ENCODE measurements at regions not wholly inside any gene's neighbourhood (a gene's known extent, or its start where the extent isn't known, plus 50 kb on each side); places are given as distances from the start of the nearest gene placed in this dataset.

- intact Hi-C loops (cut with DNase I), result no loop called here
- DNase-seq (ENCODE audit: missing footprints) (no peak), ATAC-seq (no peak)
These were observed 183.2 kb upstream of the LYZL1 start for GRCh38 chr10:29105516-29106215.

DNA sequence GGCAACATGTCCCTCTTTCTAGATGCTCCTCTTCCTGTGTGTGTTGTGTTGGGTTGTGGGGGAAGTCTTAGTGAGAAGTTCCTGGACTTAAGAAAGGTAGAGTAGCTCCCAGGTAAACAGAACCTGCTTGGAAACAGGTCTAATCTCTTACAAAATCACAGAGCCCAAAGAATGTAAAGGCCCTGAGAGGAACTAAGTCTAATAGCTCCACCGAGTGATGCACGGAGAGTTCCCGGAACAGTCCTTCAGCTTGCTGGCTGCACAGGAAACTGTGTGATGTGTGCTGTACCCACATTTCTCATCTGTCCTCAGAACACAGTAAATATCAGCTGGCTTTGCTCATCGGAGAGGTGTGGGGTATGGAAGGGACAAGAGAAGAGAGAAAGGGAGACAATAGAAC, 182.6 kb upstream of the LYZL1 start:
- intact Hi-C loops (cut with DNase I), result no loop called here
- ATAC-seq, result no peak
- DNase-seq (ENCODE audit: missing footprints), result no peak

GRCh38 chr10:29107866-29108498, 180.9 kb upstream of the LYZL1 start:
- intact Hi-C loops (cut with DNase I), result no loop called here
- no peak for ATAC-seq
- DNase-seq (ENCODE audit: missing footprints), result no peak

DNA sequence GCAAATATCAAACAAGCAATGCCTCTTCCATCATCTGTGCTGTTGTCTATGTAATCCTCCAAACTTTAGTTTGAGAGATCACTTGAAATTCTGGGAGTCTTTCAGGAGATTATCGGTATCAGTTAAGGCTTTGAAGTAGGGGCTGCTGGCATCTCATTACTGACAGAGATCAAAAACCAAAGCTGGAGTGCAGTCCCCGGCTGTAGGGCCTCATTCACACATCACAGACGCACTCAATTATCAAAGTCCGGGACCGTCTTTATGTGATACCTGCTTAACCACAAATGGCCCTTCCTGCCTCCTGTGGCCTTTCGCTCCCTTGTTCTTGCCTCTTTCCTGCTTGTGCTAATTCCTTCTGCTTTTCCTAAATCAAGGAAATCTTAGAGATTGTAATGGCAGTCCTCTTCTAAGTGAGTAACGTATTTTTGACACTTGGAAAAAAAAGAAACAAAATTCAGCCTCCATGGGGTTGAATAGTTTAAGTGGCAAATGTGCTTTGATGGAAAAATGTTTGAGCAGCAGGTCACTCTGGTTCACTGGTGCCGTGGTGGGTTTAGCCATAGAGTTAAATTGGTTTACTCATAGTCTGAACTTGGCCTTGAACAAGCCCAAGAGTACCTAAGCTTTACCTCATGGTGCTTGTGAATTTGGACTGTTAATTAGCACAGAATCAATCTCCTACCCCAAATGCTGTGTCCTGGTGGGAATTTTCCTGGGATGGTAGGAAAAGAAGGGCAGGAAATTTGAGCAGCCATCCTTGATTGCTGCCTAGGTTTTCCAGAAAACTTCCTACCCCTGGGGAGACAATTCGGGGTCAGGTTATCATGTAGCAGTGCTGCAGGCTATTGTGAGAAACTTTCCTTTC, 178.9 kb upstream of the LYZL1 start:
- DNase-seq (ENCODE audit: missing footprints) (no peak), ATAC-seq (no peak)
- intact Hi-C loops (cut with DNase I), result no loop called here

DNA sequence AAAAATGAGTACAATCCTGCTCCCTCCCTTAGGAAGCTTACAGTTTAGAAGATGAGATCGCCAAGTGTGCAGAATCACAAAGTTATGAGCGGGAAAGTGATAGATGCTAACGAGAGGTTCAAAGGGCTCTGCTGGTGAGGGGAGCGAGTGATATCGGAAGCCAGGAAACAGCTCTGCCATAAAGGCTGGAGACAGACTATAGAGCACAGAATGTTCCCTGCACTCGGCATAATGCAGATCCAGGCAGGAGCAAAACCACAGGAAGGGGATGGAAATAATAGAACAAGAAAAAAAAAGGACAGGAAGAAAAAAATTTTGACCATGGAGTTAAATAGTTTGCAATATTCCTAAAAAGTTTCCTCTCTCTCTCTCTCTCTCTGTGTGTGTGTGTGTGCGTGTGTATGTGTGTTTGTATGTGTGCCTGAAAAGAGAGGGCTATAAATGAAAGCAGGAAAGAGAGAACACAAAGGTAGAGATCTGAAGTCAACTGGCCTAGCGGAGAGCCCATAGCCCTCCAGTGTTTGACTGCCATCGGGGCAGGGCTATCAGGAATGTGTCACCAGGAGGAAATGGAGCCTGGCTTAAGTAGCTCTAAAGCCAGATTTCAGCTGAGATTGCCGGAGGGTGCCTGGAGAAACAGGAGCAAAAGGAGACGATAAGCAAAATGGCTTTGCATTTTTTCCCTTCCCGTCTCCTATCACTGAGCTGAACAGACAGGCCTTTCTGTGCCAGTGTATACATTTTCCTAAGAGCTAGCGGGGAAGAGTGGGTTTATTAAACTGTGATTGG, 175.8 kb upstream of the LYZL1 start:
- no peak for ATAC-seq
- intact Hi-C loops (cut with DNase I), result no loop called here

DNA sequence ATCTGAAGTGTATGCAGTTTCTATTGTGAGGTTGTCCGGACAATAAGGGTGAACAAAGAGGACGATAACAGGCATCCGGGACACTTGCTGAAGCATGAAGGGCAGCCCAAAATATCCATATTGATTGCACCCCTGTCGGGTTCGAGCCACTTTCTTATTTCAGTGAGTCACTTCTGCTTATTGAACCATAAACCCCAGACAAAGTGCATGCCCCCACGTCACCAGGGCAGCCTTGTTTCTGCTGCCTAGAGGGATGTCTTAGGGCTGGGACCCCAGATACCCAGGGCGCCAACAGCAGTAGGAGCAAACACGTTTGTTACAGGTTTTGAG, 175.3 kb upstream of the LYZL1 start:
- DNase-seq (ENCODE audit: missing footprints) (no peak), ATAC-seq (no peak)
- intact Hi-C loops (cut with DNase I), result no loop called here

More for the DNA sequence above, 175.8 kb upstream of the LYZL1 start:
- no peak for DNase-seq (ENCODE audit: missing footprints)

- intact Hi-C loops (cut with DNase I), result no loop called here
- ATAC-seq (no peak), DNase-seq (ENCODE audit: missing footprints) (no peak)
These were observed 174.7 kb upstream of the LYZL1 start for GRCh38 chr10:29114141-29114540.

- intact Hi-C loops (cut with DNase I), result no loop called here
- DNase-seq (ENCODE audit: missing footprints) (no peak), ATAC-seq (no peak)
These were observed 171.1 kb upstream of the LYZL1 start for GRCh38 chr10:29117781-29118180.

DNA sequence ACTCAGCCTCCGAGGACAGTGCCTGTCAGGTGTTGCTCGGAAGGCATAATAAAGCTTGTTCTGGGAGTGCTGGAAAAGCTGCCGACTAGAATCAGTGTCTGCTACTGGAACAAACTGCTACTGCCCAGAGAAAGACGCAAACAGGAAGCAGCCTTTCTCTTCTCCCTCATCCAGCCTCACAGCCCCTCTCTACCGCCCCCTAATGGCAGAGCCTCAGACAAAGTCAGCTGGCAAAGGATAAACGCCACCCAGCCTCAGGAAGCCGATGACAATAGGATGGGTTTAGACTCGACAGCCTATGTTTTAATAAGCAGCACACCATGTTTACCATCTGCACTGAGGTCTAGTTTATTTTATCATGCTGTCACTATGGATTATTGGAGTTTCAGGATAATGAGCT, 169.5 kb upstream of the LYZL1 start:
- DNase-seq (ENCODE audit: missing footprints) (no peak), ATAC-seq (no peak)
- intact Hi-C loops (cut with DNase I), result no loop called here

- intact Hi-C loops (cut with DNase I), result no loop called here
- DNase-seq (ENCODE audit: missing footprints) (no peak), ATAC-seq (no peak)
These were observed 168.7 kb upstream of the LYZL1 start for GRCh38 chr10:29120216-29120615.

GRCh38 chr10:29124864-29125263, 164.0 kb upstream of the LYZL1 start:
- ATAC-seq (no peak), DNase-seq (ENCODE audit: missing footprints) (no peak)
- intact Hi-C loops (cut with DNase I), result no loop called here

- ATAC-seq, result no peak
- intact Hi-C loops (cut with DNase I), result no loop called here
- DNase-seq (ENCODE audit: missing footprints), result no peak
These were observed 161.7 kb upstream of the LYZL1 start for GRCh38 chr10:29127037-29127700.

- intact Hi-C loops (cut with DNase I), result no loop called here
- ATAC-seq (no peak), DNase-seq (ENCODE audit: missing footprints) (no peak)
These were observed 161.1 kb upstream of the LYZL1 start for GRCh38 chr10:29127731-29128130.

- intact Hi-C loops (cut with DNase I), result loop anchor here (5.0 to 10.0 kb wide), 2 partner anchors 175 to 468 kb away; no protein-coding TSS in a partner anchor
- DNase-seq (ENCODE audit: missing footprints) (no peak), ATAC-seq (no peak)
These were observed 158.6 kb upstream of the LYZL1 start for GRCh38 chr10:29130190-29130673.

- intact Hi-C loops (cut with DNase I), result loop anchor here (5.0 to 10.0 kb wide), 2 partner anchors 173 to 470 kb away; no protein-coding TSS in a partner anchor
- DNase-seq (ENCODE audit: missing footprints) (no peak), ATAC-seq (peak; percentile 58)
These were observed 156.8 kb upstream of the LYZL1 start for GRCh38 chr10:29131952-29132547.

GRCh38 chr10:29132551-29133111, 156.2 kb upstream of the LYZL1 start:
- intact Hi-C loops (cut with DNase I), result loop anchor here (5.0 to 10.0 kb wide), 2 partner anchors 172 to 470 kb away; no protein-coding TSS in a partner anchor
- DNase-seq (ENCODE audit: missing footprints) (no peak), ATAC-seq (peak; percentile 35)

DNA sequence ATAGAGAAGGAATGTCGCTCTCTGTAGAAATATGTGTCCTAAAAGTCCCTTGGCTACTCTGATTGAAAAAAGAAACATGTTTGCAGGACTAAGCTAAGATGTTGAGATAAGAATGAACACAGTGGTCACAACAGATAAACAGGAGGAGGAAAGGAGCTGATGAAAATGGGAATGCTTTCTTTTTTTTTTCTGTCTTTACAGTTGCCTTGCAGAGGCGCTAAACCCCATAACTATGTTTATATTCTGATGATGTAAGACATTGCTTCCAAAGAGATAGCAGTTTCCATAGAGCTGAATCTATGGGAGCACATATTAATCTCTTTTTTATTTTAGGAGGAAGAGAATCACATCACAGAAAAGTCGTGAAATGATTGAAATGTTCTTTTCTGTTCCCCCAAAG, 153.5 kb upstream of the LYZL1 start:
- ATAC-seq, result no peak
- intact Hi-C loops (cut with DNase I), result loop anchor here (10.0 kb wide), 1 partner anchor 169 kb away; no protein-coding TSS in a partner anchor
- DNase-seq (ENCODE audit: missing footprints), result no peak

- no peak for ATAC-seq
- no peak for DNase-seq (ENCODE audit: missing footprints)
- intact Hi-C loops (cut with DNase I), result loop anchor here (10.0 kb wide), 1 partner anchor 168 kb away; no protein-coding TSS in a partner anchor
These were observed 152.5 kb upstream of the LYZL1 start for GRCh38 chr10:29136411-29136810.

Measured in Right ventricle myocardium inferior (tissue), 1 donor.